ENCODE measurements at regions not wholly inside any gene's neighbourhood (a gene's known extent, or its start where the extent isn't known, plus 50 kb on each side); places are given as distances from the start of the nearest gene placed in this dataset.

DNA sequence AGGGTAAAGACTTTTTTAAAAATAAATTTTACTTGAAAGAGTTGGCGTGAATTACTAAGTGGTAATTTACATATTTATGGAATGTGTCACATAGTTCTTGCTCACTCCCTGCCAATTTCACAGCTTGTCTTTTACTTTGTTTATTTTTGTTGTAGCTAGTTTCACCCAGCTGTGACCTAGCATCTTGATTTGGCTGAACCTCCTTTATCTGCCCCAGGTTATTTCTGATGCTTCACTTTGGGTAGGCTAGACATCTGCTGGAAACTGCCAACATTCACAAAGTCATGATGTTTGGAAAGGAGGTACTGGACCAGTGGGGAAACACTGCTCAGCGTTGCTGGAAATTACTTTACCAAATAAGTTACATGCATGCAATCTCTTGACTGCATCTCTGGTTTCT lies 1676.0 kb upstream of the RAG2 start:
- no peak overlapping the region for H3K4me3 ChIP-seq (ENCODE audit: low read length in 2 of 2)
- H3K27ac ChIP-seq (ENCODE audit: low read length) = no peak overlapping the region
- H3K9ac ChIP-seq (ENCODE audit: low read length in 2 of 2) = no peak overlapping the region
- H3K27me3 ChIP-seq (ENCODE audit: control insufficient read depth in 1 of 2, insufficient read depth in 2 of 2, low read length in 2 of 2) = no peaks in the 10 kb centered on the region
- H3K9me3 ChIP-seq (ENCODE audit: control insufficient read depth in 2 of 2, low read length in 2 of 2) = no peaks in the 10 kb centered on the region
- H3K36me3 ChIP-seq (ENCODE audit: control insufficient read depth in 2 of 2, insufficient read depth in 2 of 2, low read length in 2 of 2) = no peaks in the 10 kb centered on the region
- H3K4me1 ChIP-seq (ENCODE audit: control insufficient read depth, insufficient read depth, low read length) = no peaks in the 10 kb centered on the region

DNA sequence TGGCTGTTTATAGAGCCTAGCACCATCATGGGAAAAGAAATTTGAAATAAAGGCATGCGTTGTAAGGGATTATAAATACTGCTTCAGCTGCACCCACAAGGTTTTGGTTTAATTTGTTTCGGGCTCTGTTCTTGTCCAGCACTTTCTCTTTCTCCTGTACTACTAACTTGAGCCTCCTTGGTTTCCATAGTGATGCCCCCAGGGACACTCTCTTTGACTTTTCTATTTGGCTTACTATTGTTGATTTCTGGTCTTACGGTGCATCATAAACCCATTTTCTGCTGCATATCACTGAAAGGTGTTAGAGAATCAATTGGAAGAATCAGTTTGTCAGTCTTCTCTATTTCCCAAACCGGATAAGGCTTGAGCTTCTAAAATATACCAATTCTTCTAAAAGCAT lies 1674.3 kb upstream of the RAG2 start:
- Histone ChIP-seq H3K9ac (ENCODE audit: low read length in 2 of 2) (no peak overlapping the region), H3K36me3 (ENCODE audit: control insufficient read depth in 2 of 2, insufficient read depth in 2 of 2, low read length in 2 of 2) (no peaks in the 10 kb centered on the region), H3K27me3 (ENCODE audit: control insufficient read depth in 1 of 2, insufficient read depth in 2 of 2, low read length in 2 of 2) (no peaks in the 10 kb centered on the region), H3K27ac (ENCODE audit: low read length) (no peak overlapping the region), H3K4me3 (ENCODE audit: low read length in 2 of 2) (no peak overlapping the region), H3K9me3 (ENCODE audit: control insufficient read depth in 2 of 2, low read length in 2 of 2) (no peaks in the 10 kb centered on the region), H3K4me1 (ENCODE audit: control insufficient read depth, insufficient read depth, low read length) (no peaks in the 10 kb centered on the region)

DNA sequence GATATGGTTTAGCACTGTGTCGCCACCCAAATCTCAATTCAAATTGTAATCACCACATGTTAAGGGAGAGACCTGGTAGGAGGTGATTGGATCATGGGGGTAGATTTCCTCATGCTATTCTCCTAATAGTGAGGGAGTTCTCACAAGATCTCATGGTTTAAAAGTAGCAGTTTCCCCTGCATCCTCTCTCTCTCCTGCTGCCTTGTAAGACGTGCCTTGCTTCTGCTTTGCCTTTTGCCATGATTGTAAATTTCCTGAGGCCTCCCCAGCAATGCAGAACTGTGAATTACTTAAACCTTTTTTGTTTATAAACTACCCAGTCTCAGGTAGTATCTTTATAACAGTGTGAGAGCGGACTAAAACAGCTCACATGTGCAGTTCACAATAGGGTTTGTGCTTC lies 1668.7 kb upstream of the RAG2 start:
- no peak overlapping the region for H3K4me3 ChIP-seq (ENCODE audit: low read length in 2 of 2)
- no peak overlapping the region for H3K9ac ChIP-seq (ENCODE audit: low read length in 2 of 2)
- H3K9me3 ChIP-seq (ENCODE audit: control insufficient read depth in 2 of 2, low read length in 2 of 2) = no peaks in the 10 kb centered on the region

DNA sequence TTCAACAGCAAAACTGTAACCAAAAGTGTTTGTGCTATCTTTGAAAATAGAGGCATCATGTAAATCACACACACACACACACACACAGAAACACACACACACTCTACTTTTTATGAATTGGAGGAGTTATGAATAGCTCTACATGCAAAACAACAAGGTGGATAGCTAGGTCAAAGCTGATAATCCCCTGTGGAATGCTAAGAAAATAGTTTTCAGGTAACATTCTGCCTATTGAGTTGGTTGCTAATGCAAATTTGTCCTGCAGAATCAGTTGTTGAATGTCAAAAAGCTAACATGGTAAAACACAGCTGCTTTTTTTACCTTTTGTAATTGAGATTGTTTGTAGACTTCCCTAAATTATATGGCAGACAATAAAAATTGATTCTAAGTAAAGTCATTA lies 1658.4 kb upstream of the RAG2 start:
- Histone ChIP-seq H3K4me3 (ENCODE audit: low read length in 2 of 2) (no peak overlapping the region), H3K4me1 (ENCODE audit: control insufficient read depth, insufficient read depth, low read length) (no peaks in the 10 kb centered on the region), H3K27me3 (ENCODE audit: control insufficient read depth in 1 of 2, insufficient read depth in 2 of 2, low read length in 2 of 2) (no peaks in the 10 kb centered on the region), H3K9me3 (ENCODE audit: control insufficient read depth in 2 of 2, low read length in 2 of 2) (no peaks in the 10 kb centered on the region), H3K36me3 (ENCODE audit: control insufficient read depth in 2 of 2, insufficient read depth in 2 of 2, low read length in 2 of 2) (no peaks in the 10 kb centered on the region), H3K27ac (ENCODE audit: low read length) (no peak overlapping the region), H3K9ac (ENCODE audit: low read length in 2 of 2) (no peak overlapping the region)

More for the DNA sequence above, 1668.7 kb upstream of the RAG2 start:
- H3K4me1 ChIP-seq (ENCODE audit: control insufficient read depth, insufficient read depth, low read length) = no peaks in the 10 kb centered on the region
- H3K27ac ChIP-seq (ENCODE audit: low read length) = no peak overlapping the region
- H3K36me3 ChIP-seq (ENCODE audit: control insufficient read depth in 2 of 2, insufficient read depth in 2 of 2, low read length in 2 of 2) = no peaks in the 10 kb centered on the region
- H3K27me3 ChIP-seq (ENCODE audit: control insufficient read depth in 1 of 2, insufficient read depth in 2 of 2, low read length in 2 of 2) = no peaks in the 10 kb centered on the region

GRCh38 chr11:38254913-38255312 lies 1656.9 kb upstream of the RAG2 start:
- no peak overlapping the region for H3K9ac ChIP-seq (ENCODE audit: low read length in 2 of 2)
- no peaks in the 10 kb centered on the region for H3K36me3 ChIP-seq (ENCODE audit: control insufficient read depth in 2 of 2, insufficient read depth in 2 of 2, low read length in 2 of 2)
- no peaks in the 10 kb centered on the region for H3K4me1 ChIP-seq (ENCODE audit: control insufficient read depth, insufficient read depth, low read length)
- no peaks in the 10 kb centered on the region for H3K9me3 ChIP-seq (ENCODE audit: control insufficient read depth in 2 of 2, low read length in 2 of 2)
- no peak overlapping the region for H3K27ac ChIP-seq (ENCODE audit: low read length)
- H3K4me3 ChIP-seq (ENCODE audit: low read length in 2 of 2) = no peak overlapping the region
- H3K27me3 ChIP-seq (ENCODE audit: control insufficient read depth in 1 of 2, insufficient read depth in 2 of 2, low read length in 2 of 2) = no peaks in the 10 kb centered on the region

DNA sequence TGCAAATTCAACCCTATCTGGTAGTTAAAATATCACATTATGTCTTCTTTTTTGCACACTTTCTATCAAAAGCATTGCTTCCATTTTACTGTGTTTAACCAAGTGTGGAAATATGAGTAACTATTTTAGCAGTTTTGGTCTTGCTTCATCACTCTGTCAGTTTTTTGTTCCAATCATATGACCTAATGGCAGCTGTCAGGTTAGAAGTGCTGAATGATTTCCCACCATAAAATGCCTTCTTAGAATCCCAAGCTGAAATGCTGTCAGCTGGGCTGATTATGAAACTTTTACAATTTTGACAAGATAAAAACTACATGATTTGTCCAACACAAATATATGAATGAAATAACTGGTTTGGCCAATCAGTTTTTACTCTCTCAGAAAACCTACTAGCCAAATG lies 1654.6 kb upstream of the RAG2 start:
- Histone ChIP-seq H3K27me3 (ENCODE audit: control insufficient read depth in 1 of 2, insufficient read depth in 2 of 2, low read length in 2 of 2) (no peaks in the 10 kb centered on the region), H3K9me3 (ENCODE audit: control insufficient read depth in 2 of 2, low read length in 2 of 2) (no peaks in the 10 kb centered on the region), H3K4me3 (ENCODE audit: low read length in 2 of 2) (no peak overlapping the region), H3K4me1 (ENCODE audit: control insufficient read depth, insufficient read depth, low read length) (no peaks in the 10 kb centered on the region), H3K9ac (ENCODE audit: low read length in 2 of 2) (no peak overlapping the region), H3K27ac (ENCODE audit: low read length) (no peak overlapping the region), H3K36me3 (ENCODE audit: control insufficient read depth in 2 of 2, insufficient read depth in 2 of 2, low read length in 2 of 2) (no peaks in the 10 kb centered on the region)

GRCh38 chr11:38246451-38246850 lies 1648.4 kb upstream of the RAG2 start:
- Histone ChIP-seq H3K27ac (ENCODE audit: low read length) (no peak overlapping the region), H3K4me1 (ENCODE audit: control insufficient read depth, insufficient read depth, low read length) (no peaks in the 10 kb centered on the region), H3K4me3 (ENCODE audit: low read length in 2 of 2) (no peak overlapping the region), H3K9me3 (ENCODE audit: control insufficient read depth in 2 of 2, low read length in 2 of 2) (no peaks in the 10 kb centered on the region), H3K9ac (ENCODE audit: low read length in 2 of 2) (no peak overlapping the region), H3K27me3 (ENCODE audit: control insufficient read depth in 1 of 2, insufficient read depth in 2 of 2, low read length in 2 of 2) (no peaks in the 10 kb centered on the region), H3K36me3 (ENCODE audit: control insufficient read depth in 2 of 2, insufficient read depth in 2 of 2, low read length in 2 of 2) (no peaks in the 10 kb centered on the region)

DNA sequence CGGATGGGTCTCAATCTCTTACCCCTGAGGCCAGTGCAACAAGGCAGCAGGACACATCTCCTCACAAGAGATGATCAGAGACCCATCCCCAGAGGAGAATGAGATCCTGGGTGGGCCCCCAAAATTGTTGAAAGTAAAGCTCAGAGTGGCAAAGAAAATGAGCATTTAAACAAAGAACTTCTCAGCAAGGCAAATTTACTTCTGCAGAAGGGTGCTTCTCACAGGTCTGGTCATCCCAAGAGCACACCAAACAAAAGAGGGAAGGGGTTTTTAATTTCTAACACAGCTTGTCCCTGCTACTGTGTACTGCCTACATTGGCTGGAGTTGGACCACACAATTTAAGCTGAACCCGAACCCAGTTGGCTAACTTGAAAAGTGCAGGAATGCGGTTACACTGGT lies 1628.6 kb upstream of the RAG2 start:
- peaks cover 2 to 22% of the 10 kb centered on the region in 2 donors for H3K9me3 ChIP-seq (ENCODE audit: control insufficient read depth in 2 of 2, low read length in 2 of 2)
- H3K9ac ChIP-seq (ENCODE audit: low read length in 2 of 2) = no peak overlapping the region
- no peaks in the 10 kb centered on the region for H3K36me3 ChIP-seq (ENCODE audit: control insufficient read depth in 2 of 2, insufficient read depth in 2 of 2, low read length in 2 of 2)
- no peaks in the 10 kb centered on the region for H3K4me1 ChIP-seq (ENCODE audit: control insufficient read depth, insufficient read depth, low read length)
- no peaks in the 10 kb centered on the region for H3K27me3 ChIP-seq (ENCODE audit: control insufficient read depth in 1 of 2, insufficient read depth in 2 of 2, low read length in 2 of 2)
- H3K27ac ChIP-seq (ENCODE audit: low read length) = no peak overlapping the region
- no peak overlapping the region for H3K4me3 ChIP-seq (ENCODE audit: low read length in 2 of 2)

DNA sequence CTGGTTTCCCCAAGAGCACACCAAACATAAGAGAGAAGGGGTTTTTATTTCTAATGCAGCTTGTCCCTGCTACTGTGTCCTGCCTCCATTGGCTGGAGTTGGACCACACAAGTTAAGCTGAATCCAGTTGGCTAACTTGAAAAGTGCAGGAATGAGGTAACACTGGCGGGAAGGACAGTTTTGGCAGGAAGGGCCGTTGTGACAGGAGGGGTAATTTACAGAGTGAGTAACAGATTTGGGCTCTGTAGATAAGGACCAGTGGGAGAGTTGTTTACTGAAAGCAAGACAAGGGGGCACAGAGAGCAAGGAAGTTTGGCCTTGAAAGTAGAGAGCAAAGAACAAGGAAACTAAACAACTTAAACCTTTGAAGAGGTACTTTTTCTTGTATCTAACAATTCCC lies 1623.3 kb upstream of the RAG2 start:
- no peak overlapping the region for H3K9ac ChIP-seq (ENCODE audit: low read length in 2 of 2)
- H3K4me3 ChIP-seq (ENCODE audit: low read length in 2 of 2) = no peak overlapping the region
- peaks cover 0 to 11% of the 10 kb centered on the region in 2 donors for H3K9me3 ChIP-seq (ENCODE audit: control insufficient read depth in 2 of 2, low read length in 2 of 2)
- H3K27ac ChIP-seq (ENCODE audit: low read length) = no peak overlapping the region
- no peaks in the 10 kb centered on the region for H3K4me1 ChIP-seq (ENCODE audit: control insufficient read depth, insufficient read depth, low read length)
- H3K27me3 ChIP-seq (ENCODE audit: control insufficient read depth in 1 of 2, insufficient read depth in 2 of 2, low read length in 2 of 2) = no peaks in the 10 kb centered on the region
- H3K36me3 ChIP-seq (ENCODE audit: control insufficient read depth in 2 of 2, insufficient read depth in 2 of 2, low read length in 2 of 2) = no peaks in the 10 kb centered on the region

DNA sequence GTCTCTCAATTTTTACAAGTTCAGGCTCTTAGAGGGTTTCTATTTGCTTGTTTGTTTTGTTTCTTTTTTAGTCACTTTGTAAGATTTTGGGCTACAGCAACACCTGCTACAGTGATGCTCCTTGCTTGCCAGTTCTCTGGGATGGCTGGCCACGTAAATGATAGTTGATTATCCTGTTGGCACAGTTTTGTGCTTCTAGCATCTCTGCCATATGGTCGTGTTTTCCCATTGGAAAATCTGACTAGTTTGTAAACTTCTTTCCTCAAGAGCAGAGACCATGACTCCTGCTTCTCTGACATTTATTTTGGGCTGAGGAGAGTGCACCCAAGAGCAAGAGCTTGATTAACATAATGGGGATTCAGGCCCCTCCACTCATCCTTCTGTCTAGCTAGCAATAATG lies 1621.6 kb upstream of the RAG2 start:
- Histone ChIP-seq H3K27me3 (ENCODE audit: control insufficient read depth in 1 of 2, insufficient read depth in 2 of 2, low read length in 2 of 2) (no peaks in the 10 kb centered on the region), H3K27ac (ENCODE audit: low read length) (no peak overlapping the region), H3K36me3 (ENCODE audit: control insufficient read depth in 2 of 2, insufficient read depth in 2 of 2, low read length in 2 of 2) (no peaks in the 10 kb centered on the region), H3K9ac (ENCODE audit: low read length in 2 of 2) (no peak overlapping the region), H3K9me3 (ENCODE audit: control insufficient read depth in 2 of 2, low read length in 2 of 2) (peaks cover 0 to 5% of the 10 kb centered on the region in 2 donors), H3K4me1 (ENCODE audit: control insufficient read depth, insufficient read depth, low read length) (no peaks in the 10 kb centered on the region), H3K4me3 (ENCODE audit: low read length in 2 of 2) (no peak overlapping the region)

GRCh38 chr11:38208951-38209350 lies 1610.9 kb upstream of the RAG2 start:
- Histone ChIP-seq H3K9ac (ENCODE audit: low read length in 2 of 2) (no peak overlapping the region), H3K4me1 (ENCODE audit: control insufficient read depth, insufficient read depth, low read length) (no peaks in the 10 kb centered on the region), H3K9me3 (ENCODE audit: control insufficient read depth in 2 of 2, low read length in 2 of 2) (no peaks in the 10 kb centered on the region), H3K27ac (ENCODE audit: low read length) (no peak overlapping the region), H3K27me3 (ENCODE audit: control insufficient read depth in 1 of 2, insufficient read depth in 2 of 2, low read length in 2 of 2) (no peaks in the 10 kb centered on the region), H3K36me3 (ENCODE audit: control insufficient read depth in 2 of 2, insufficient read depth in 2 of 2, low read length in 2 of 2) (no peaks in the 10 kb centered on the region), H3K4me3 (ENCODE audit: low read length in 2 of 2) (no peak overlapping the region)

GRCh38 chr11:38206663-38207062 lies 1608.6 kb upstream of the RAG2 start:
- Histone ChIP-seq H3K4me3 (ENCODE audit: low read length in 2 of 2) (no peak overlapping the region), H3K9me3 (ENCODE audit: control insufficient read depth in 2 of 2, low read length in 2 of 2) (no peaks in the 10 kb centered on the region), H3K4me1 (ENCODE audit: control insufficient read depth, insufficient read depth, low read length) (no peaks in the 10 kb centered on the region)

More at GRCh38 chr11:38206663-38207062, 1608.6 kb upstream of the RAG2 start:
- Histone ChIP-seq H3K27me3 (ENCODE audit: control insufficient read depth in 1 of 2, insufficient read depth in 2 of 2, low read length in 2 of 2) (no peaks in the 10 kb centered on the region), H3K36me3 (ENCODE audit: control insufficient read depth in 2 of 2, insufficient read depth in 2 of 2, low read length in 2 of 2) (no peaks in the 10 kb centered on the region), H3K27ac (ENCODE audit: low read length) (no peak overlapping the region), H3K9ac (ENCODE audit: low read length in 2 of 2) (no peak overlapping the region)
